Stimulated activated CD4-positive, alpha-beta T cell treated with anti-CD3 and anti-CD28 coated beads, TNF-alpha, amount 100 ng/mL, for 4 hours (primary cell): ENCODE measurements at regions not wholly inside any gene's neighbourhood (a gene's known extent, or its start where the extent isn't known, plus 50 kb on each side); places are given as distances from the start of the nearest gene placed in this dataset.

ENCODE experiments used
- DNase-seq, 3 experiments: peaks; one replicate each; pipeline ENCODE4 v3.0.0-alpha.2; 2020; ENCODE audit warnings: low read depth in 3 of 3

- no peak for DNase-seq
Observed at GRCh38 chr1:29517251-29518086, 281.1 kb downstream of the PTPRU start.

DNA sequence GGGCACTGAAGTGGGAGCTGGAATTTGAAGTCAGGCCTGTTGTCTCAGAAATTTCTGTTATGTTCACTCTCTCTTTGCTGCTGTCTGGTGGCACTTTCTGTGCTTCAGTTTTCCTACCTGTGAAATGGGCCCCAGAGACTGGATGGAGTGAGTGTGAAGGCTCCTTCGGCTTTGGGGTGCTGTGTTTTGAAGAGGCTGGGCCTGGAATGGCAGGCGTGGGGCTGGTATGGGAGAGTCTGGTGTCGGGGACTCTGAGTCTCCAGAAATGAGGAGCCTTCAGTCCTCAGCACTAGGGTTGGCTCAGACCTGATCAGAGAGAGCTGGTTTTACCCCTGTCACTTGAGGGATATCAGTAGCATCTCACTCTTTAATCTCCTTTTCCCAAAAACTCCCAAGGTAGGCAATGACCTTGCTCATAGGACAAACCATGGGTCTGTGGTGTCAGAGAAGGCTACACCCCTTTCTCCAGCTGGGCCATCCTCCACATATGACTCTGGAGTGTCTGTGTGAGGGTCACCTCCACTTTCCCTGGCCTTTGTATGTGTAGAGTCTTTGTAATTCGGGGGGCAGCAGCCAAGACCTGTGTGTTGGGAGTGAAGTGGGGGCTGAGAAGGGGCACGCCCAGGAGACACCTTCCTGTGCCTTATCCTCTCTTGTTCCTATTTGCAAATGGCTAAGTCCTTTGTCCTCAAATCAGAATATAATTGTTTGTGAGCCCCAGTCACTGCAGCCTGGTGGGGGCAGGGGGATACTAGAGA, 279.9 kb downstream of the PTPRU start:
- DNase-seq, result no peak

GRCh38 chr1:29515170-29515955, 279.0 kb downstream of the PTPRU start:
- no peak for DNase-seq

DNA sequence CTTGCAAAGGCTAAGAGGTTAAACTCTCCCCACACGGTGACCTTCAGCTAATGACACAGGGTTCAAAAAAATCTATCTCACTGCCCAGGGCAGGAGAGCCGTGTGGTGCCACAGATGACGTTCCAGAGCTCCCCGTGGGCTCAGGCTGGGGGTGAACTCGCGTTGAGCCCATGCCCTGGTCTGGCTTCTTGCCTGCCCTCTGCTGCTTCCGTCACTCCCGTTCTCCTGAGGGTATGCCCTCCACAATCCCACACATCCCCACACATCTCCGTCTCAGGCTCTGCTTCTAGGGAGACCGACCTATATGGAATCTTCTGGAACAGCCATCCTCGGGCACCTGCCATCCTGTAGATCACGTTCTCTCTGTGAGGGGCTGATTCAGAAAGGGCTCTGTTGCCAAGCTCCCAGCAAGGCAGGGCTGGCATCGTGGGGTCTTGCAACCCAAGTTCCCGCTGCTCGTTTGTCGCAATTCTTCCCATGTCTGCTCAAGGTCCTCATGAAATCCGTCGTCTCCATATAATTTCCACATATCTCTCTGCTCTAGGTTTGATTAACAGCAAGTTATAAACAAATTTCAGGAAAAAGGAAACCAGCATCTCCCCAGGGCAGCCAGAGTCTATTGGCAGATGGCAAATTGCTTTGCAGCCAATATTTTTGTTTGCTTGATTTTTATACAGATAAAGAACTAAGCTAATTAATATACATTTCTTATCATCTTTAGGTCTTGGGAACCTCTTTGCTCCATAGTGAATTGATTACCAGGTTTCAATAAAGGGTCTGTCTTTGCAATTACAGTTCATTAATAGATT, 278.2 kb downstream of the PTPRU start:
- no peak for DNase-seq

- DNase-seq, result no peak
Observed at GRCh38 chr1:29513357-29513756, 277.0 kb downstream of the PTPRU start.

DNA sequence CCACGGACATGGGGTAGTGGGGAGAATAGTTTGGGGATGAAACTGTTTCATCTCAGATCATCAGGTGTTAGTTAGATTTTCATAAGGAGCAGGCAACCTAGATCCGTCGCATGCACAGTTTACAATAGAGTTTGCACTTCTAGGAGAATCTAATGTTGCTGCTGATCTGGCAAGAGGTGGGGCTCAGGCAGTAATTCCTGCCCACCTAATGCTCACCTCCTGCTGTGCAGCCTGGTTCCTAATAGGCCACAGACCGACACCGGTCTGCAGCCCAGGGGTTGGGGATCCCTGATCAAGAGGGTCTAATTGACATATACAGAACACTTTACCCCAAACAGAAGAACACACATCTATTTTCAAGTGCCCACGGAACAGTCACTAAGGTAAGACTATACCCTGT, 275.1 kb downstream of the PTPRU start:
- DNase-seq, result no peak

GRCh38 chr1:29508458-29509107, 272.3 kb downstream of the PTPRU start:
- DNase-seq, result no peak

- no peak for DNase-seq
Observed at GRCh38 chr1:29506678-29507225, 270.4 kb downstream of the PTPRU start.

GRCh38 chr1:29505532-29506220, 269.4 kb downstream of the PTPRU start:
- DNase-seq, result no peak

DNA sequence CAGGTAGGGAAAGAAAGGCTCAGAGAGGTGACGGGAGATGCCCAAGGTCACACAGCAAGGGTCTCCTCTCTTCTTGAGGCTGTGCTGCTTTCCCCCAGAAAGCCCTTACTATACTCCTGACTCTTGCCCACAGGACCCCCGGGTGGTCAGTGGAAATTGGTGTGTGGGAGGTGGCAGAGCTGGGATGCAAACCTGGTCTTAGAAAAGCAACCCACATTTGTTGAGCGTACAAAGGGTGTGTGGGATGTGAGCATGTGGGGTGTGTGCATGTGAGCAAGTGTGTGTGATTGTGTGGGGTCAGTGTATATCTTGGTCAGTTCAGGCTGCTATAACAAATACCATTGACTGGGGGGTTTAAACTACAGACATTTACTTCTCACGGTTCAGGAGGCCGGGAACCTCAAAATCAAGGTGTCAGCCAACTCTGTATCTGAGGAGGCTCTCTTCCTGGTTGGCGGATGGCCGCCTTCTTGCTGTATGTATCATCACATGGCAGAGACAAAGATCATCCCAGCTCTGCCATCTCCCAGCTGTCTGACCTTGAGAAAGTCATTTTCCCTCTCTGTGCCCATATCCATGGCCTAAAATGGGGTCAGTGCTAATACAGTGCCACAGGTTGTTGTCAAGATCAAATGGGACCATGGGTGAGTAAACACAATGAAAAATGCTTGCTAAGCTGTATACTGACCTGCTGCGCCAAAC, 268.5 kb downstream of the PTPRU start:
- DNase-seq, result no peak

- DNase-seq, result no peak
Observed at GRCh38 chr1:29504196-29504595, 267.9 kb downstream of the PTPRU start.

DNA sequence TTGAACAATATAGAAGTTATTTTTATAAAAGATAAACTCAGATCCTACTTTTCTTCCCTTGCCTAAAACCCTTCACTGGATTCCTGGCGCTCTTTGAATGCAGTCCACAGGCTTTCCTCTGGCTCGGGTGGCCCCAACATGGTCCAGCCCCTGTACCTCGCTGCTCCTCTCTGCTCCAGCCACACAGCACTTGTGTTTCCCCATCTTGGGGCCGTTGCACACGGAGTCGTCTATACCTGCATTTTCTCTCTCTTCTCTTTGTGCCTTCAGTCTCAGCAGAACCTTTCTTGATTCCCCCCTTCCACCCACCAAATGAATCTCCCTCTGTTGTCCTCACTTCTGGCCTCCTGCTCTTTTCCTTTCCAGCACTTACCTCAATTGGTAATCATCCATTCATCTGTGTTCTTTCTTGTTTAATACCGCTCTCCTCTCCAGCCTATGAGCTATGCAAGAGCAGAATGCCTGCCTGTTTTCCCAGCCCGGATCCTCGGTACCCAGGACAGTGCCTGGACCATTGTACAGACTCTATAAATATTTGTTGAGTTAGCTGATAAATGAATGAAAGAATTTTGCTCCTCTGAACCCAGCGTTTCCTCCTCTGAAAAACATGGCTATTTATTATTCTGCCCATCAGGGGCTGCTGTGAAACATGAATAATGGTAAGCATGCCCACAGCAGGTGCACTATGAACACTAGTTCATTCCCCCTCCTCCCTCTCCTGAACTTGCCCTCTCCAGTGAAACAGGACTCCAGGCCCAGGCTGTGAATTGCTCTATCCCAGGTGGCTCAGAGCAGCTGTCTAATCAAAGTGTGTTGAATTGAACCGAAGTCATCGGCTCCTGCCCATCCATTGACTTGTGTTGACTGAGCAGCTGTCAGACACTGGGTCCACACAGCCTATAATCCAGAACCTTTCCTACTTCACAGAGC, 266.9 kb downstream of the PTPRU start:
- DNase-seq, result no peak

- no peak for DNase-seq
Observed at GRCh38 chr1:29502225-29502910, 266.0 kb downstream of the PTPRU start.

- no peak for DNase-seq
Observed at GRCh38 chr1:29501227-29501976, 265.1 kb downstream of the PTPRU start.

DNA sequence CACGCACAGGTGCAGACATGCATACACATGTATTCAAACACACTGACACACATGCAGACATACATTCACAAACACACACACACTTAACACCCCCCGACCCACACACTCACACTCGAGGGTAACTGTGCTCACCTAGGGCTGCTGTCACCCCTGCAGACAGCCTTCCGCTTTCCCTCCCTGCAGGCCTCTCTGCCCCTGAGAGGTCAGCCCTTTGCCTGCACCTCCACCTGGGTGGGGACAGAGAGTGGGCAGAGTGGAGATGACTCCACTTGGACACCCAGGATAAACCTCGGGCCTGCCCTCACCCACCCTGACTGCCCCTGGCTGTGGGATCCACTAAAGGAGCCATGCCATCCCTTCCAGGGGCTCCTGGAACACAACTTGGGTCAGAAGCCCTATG, 264.3 kb downstream of the PTPRU start:
- no peak for DNase-seq

DNA sequence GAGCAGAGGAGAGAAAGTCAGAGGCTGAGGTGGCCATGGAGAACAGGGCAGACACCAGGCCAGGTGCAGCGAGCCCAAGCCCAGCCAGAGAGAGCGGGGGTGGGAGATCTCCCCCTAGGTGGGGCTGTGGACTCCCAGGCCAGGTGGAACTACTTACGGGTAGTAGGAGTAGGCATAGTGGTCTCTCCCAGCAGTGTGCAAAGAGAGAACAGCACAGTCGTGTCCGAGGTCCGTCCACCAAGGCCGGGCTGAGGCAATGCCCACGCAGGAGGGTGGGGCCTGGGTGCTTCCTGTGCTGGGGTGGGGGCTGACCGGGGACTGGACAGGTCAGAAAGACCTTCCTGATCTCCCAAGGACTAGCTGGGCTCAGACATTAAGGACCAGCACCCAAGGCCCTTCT, 263.7 kb downstream of the PTPRU start:
- DNase-seq, result no peak

GRCh38 chr1:29499104-29499650, 262.9 kb downstream of the PTPRU start:
- DNase-seq, result no peak
